Subcutaneous abdominal adipose tissue (tissue), 5 donors: ENCODE measurements at regions not wholly inside any gene's neighbourhood (a gene's known extent, or its start where the extent isn't known, plus 50 kb on each side); places are given as distances from the start of the nearest gene placed in this dataset.
A peak's percentile ranks its signal among the peaks of the same experiment; 100 is the strongest.

Experiments
- H3K27ac ChIP-seq: one replicate; pipeline ENCODE4 v1.7.0; 2013; ENCODE audit warnings: low read depth, mild to moderate bottlenecking, inconsistent platforms, low read length, moderate library complexity
- H3K27me3 ChIP-seq, 5 donors: one replicate each; pipeline ENCODE4 v1.7.0; 2013; ENCODE audit warnings: low read length in 5 of 5, inconsistent platforms in 1 of 5; ENCODE audit not compliant: control insufficient read depth in 5 of 5, insufficient read depth in 4 of 5
- H3K36me3 ChIP-seq, 5 donors: one replicate each; pipeline ENCODE4 v1.7.0; 2013; ENCODE audit warnings: low read length in 5 of 5; ENCODE audit not compliant: control insufficient read depth in 5 of 5, insufficient read depth in 5 of 5
- H3K4me1 ChIP-seq, 5 donors: one replicate each; pipeline ENCODE4 v1.7.0; 2013; ENCODE audit warnings: low read length in 5 of 5, mild to moderate bottlenecking in 3 of 5, moderate library complexity in 1 of 5; ENCODE audit not compliant: control insufficient read depth in 5 of 5, insufficient read depth in 5 of 5
- H3K4me3 ChIP-seq, 5 donors: one replicate each; pipeline ENCODE4 v1.7.0; 2013; ENCODE audit warnings: low read length in 5 of 5, low read depth in 1 of 5
- H3K9ac ChIP-seq, 5 donors: one replicate each; pipeline ENCODE4 v1.7.0; 2013; ENCODE audit warnings: low read length in 5 of 5, mild to moderate bottlenecking in 4 of 5, moderate library complexity in 3 of 5
- H3K9me3 ChIP-seq, 5 donors: one replicate each; pipeline ENCODE4 v1.7.0; 2013; ENCODE audit warnings: low read length in 5 of 5; ENCODE audit not compliant: control insufficient read depth in 5 of 5
- donor health status: healthy.
- donor health status: healthy.
- donor health status: healthy.
- donor health status: healthy.
- donor health status: healthy.

DNA sequence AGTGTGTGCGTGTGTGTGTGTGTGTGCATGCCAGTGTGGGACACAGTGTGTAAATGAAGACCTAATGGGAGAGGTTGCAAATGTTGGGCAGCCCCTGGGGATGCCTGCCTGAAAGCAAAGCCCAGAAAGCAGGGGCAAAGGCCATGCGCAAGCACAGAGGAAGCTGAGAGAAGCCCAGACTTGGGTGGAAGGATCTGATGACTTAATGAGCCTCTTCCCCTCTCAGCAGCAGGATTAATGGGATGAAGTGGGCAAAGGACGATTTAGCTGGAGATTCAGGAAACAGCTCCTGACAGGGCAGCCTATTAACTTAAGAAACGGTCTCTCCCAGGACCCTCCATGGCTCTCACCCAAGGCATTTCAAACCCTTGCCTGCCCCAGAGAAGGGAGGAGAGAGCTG is 107.3 kb downstream of the EFNB1 start:
- Histone ChIP-seq H3K9me3 (no peaks in the 10 kb centered on the region), H3K36me3 (no peaks in the 10 kb centered on the region), H3K4me3 (peak overlapping the region in 1 of 5 donors; percentile 13), H3K27me3 (peaks cover 0 to 11% (median 3%) of the 10 kb centered on the region in 5 donors), H3K9ac (peak overlapping the region in 2 of 5 donors; percentile 16 to 29), H3K4me1 (peaks cover 15 to 77% (median 62%) of the 10 kb centered on the region in 5 donors), H3K27ac (peak overlapping the region; percentile 78)

DNA sequence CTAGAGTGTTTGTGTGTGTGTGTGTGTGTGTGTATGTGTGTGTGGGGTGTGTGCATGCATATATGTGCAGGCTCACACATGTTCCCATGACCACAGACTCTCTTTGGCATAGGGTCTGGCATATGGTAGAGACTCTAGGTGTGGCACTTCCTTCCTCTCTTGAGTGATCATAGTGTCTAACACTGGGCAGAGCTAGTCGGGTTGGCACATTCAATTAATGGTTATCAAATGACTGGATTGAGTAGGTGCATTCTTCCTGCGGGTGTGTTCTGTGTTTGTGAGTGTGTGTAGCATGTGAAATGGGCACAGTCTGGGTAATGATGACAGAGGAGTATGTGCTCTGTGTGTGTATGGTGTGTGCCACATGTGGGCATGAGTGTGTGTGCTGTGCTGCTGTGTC is 106.5 kb downstream of the EFNB1 start:
- H3K4me3 ChIP-seq: no peak overlapping the region
- H3K9me3 ChIP-seq: no peaks in the 10 kb centered on the region
- no peaks in the 10 kb centered on the region for H3K36me3 ChIP-seq
- peak overlapping the region; percentile 78 for H3K27ac ChIP-seq
- H3K27me3 ChIP-seq: peaks cover 0 to 11% (median 3%) of the 10 kb centered on the region in 5 donors
- no peak overlapping the region for H3K9ac ChIP-seq
- peaks cover 17 to 77% (median 63%) of the 10 kb centered on the region in 5 donors for H3K4me1 ChIP-seq

DNA sequence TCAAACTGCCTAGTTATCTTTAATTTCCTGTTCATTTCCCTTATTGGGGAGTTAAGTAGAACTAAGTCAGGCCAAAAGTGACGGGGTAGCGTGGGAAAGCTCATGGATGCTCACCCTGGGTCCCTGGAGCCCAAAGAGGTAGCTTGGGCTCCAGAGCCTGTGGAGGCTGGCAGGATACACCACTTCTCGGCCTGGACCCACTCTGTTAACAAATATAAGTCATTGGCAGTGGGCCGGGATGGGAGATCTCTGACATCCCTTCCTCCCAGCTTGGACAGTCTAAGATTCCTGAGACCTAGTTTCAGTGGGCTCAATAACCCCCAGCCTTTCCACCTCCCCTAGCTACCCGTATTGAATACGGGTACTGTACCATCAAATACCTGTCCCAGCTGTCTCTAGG is 106.1 kb downstream of the EFNB1 start:
- Histone ChIP-seq H3K27me3 (peaks cover 0 to 10% (median 3%) of the 10 kb centered on the region in 5 donors), H3K4me1 (peaks cover 17 to 79% (median 63%) of the 10 kb centered on the region in 5 donors), H3K27ac (peak overlapping the region; percentile 78), H3K36me3 (no peaks in the 10 kb centered on the region), H3K9ac (no peak overlapping the region), H3K9me3 (no peaks in the 10 kb centered on the region), H3K4me3 (no peak overlapping the region)

DNA sequence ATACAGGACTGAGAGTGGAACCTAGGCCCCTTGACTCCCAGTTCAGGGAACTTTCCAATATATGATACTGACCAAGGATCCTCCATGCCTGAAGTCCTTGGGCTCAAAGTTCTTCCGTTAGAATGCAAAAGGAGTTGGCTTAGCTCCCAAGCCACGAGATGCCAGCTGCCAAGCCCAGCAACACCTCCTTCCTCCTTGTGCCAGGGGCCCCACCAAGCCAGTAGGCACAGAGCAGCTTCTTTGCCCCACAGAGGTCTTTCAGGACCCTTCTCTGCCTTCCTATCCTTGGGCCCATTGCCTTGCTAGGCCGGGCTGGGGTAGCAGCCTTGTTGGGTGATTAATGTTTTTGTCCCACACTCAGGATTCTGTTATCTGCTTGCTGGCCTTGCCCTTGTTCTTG is 105.6 kb downstream of the EFNB1 start:
- no peak overlapping the region for H3K9ac ChIP-seq
- peaks cover 17 to 80% (median 66%) of the 10 kb centered on the region in 5 donors for H3K4me1 ChIP-seq
- H3K9me3 ChIP-seq: no peaks in the 10 kb centered on the region
- peaks cover 0 to 9% (median 3%) of the 10 kb centered on the region in 5 donors for H3K27me3 ChIP-seq
- no peaks in the 10 kb centered on the region for H3K36me3 ChIP-seq
- H3K27ac ChIP-seq: peak overlapping the region; percentile 78
- no peak overlapping the region for H3K4me3 ChIP-seq

DNA sequence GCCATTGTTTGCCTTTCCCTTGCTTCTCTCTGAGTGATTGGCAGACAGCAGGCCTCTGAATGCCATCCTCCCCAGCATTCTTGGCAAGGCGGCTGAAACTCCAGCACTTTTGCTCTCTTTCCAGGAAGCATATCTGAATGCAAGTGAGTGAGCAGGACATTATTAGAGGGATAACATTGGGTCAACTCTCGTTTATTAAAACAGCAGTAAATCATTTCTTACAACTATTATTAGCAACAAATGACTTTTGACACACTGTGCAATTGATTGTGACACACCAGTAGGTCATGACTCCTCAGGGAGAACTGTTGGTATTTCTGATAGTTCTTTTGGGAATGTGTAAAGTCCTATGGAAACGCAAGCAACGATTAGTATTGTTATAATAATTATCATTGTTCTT is 103.8 kb downstream of the EFNB1 start:
- peaks cover 17 to 74% (median 57%) of the 10 kb centered on the region in 5 donors for H3K4me1 ChIP-seq
- H3K4me3 ChIP-seq: no peak overlapping the region
- H3K27me3 ChIP-seq: peaks cover 0 to 11% (median 9%) of the 10 kb centered on the region in 5 donors
- H3K9ac ChIP-seq: peak overlapping the region in 2 of 5 donors; percentile 18 to 54
- H3K27ac ChIP-seq: peak overlapping the region; percentile 78
- no peaks in the 10 kb centered on the region for H3K36me3 ChIP-seq
- no peaks in the 10 kb centered on the region for H3K9me3 ChIP-seq

DNA sequence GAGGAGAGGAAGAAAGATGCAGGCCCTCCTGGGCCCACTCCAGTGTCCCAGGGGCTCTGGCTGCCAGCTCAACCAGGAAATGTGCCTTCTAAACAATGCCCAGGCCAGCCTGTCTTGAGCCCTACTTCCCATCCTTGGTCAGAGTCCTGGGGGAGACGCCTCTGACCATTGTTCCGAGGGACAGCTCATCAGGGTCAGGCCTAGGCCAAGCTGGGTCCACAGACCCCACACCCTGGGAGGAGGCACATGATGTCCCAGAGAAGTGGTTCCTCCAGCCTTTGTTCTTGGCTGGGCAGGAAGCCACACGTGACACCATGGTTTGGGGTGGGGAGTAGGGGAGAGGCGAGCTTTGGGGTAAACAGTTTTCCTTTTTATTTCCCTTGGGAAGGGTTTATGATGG is 102.5 kb downstream of the EFNB1 start:
- H3K4me1 ChIP-seq: peaks cover 14 to 67% (median 50%) of the 10 kb centered on the region in 5 donors
- no peak overlapping the region for H3K4me3 ChIP-seq
- H3K9me3 ChIP-seq: no peaks in the 10 kb centered on the region
- no peak overlapping the region for H3K9ac ChIP-seq
- peaks cover 0 to 11% (median 8%) of the 10 kb centered on the region in 5 donors for H3K27me3 ChIP-seq
- peak overlapping the region; percentile 78 for H3K27ac ChIP-seq
- no peaks in the 10 kb centered on the region for H3K36me3 ChIP-seq

DNA sequence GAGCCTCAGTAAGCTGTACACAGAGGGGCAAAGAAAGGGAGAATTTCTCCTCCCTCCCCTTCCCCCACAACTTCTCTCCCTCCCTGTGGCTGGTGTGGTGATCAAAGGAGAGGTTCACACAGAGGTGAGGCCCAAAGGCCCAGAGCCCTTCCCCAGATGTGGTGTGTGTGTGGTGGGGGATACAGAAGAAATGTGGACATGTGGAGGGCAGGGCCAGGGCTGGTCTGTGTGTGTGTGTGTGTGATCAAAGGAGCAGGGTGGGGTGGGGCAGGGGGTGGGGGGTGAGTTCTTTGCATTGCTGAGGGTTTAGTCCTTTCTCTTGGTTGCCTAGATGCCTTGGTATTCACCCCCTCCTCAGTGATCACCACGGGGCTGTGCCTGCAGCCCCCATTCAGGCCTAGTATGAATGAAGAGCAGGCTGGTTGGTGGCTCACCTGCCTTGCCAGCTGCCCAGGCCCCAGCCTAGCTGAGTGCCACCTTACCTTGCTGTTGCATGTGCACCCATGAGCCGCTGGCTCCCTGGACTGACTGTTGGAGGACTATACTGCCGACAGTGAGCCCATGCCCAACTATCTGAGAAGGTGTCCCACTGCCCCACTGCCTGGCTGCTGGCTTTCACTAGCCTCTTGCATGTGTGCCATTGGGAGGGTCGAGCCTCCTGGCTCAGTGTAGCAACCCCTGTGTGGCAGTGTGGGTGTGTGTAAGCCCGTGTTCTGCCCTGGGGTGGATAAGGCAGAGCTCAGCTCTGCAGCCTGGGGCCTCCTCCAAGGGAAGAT is 101.9 kb downstream of the EFNB1 start:
- Histone ChIP-seq H3K36me3 (no peaks in the 10 kb centered on the region), H3K27me3 (peaks cover 0 to 11% (median 4%) of the 10 kb centered on the region in 5 donors), H3K4me3 (no peak overlapping the region), H3K4me1 (peaks cover 13 to 64% (median 43%) of the 10 kb centered on the region in 5 donors), H3K9ac (no peak overlapping the region), H3K9me3 (no peaks in the 10 kb centered on the region), H3K27ac (no peak overlapping the region)

DNA sequence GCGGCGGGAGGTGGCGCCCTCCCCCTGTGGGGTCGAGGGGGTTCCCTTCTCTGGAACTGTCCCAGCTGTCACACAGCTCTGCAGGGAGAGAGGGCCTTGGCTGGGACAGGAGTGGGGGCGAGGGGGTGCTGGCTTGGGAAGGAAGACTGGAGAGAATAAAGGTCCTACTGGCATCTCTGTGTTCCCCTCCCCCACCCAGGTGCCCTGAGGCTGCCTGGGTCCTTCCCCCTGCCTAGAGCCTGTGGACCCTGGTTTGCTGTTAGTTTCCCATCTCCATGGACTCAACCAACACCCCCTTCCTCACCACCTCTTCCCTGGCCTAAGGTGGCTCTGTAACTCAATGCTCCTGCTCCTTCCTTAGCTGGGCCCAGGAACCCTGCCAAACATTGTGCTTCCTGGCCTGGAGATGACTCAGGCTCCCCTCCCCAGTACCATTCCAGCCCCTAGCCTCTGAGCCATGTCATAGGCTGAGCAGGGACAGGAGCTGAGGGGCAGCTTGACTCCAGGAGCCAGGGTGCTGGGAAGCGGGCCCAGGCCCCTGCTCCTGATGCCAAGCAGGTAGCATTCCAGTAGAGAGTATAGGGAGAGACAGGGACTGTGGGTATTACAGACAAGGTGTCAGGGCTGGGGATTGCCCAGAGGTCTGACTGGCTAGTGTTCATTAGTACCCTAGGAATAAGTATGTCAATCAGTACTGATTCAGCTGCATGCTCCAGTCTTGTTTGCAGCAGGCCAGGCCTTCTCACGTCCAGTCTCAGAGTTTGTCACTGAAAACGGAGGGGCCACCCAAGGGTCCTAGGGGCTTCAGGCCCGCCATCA is 100.7 kb downstream of the EFNB1 start:
- peaks cover 8 to 54% (median 32%) of the 10 kb centered on the region in 5 donors for H3K4me1 ChIP-seq
- H3K27me3 ChIP-seq: peaks cover 0 to 11% (median 4%) of the 10 kb centered on the region in 5 donors
- H3K9me3 ChIP-seq: no peaks in the 10 kb centered on the region
- H3K4me3 ChIP-seq: no peak overlapping the region
- no peaks in the 10 kb centered on the region for H3K36me3 ChIP-seq
- H3K27ac ChIP-seq: peak overlapping the region; percentile 54
- H3K9ac ChIP-seq: no peak overlapping the region

DNA sequence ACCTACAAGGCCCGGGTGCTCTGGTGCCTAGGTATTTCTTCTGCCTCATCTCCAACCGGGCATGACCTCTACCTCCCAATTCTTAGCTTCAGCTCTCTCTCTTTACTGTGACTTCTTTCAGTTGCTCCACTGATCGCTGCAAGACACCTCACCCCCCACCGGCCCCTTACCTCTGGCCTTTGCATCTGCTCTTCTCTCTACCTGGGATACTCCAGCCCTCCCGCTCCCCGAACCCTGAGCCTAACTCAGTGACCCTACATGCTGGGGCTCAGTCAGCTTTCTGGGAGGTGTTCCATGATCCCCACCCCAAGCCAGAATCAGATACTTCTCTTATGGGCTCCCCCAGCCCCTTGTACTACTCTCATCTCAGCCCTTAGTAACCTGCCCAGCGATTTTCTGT is 99.6 kb downstream of the EFNB1 start:
- no peaks in the 10 kb centered on the region for H3K36me3 ChIP-seq
- H3K27ac ChIP-seq: no peak overlapping the region
- no peaks in the 10 kb centered on the region for H3K9me3 ChIP-seq
- peaks cover 0 to 11% (median 4%) of the 10 kb centered on the region in 5 donors for H3K27me3 ChIP-seq
- no peak overlapping the region for H3K9ac ChIP-seq
- H3K4me1 ChIP-seq: peaks cover 8 to 46% (median 26%) of the 10 kb centered on the region in 5 donors
- no peak overlapping the region for H3K4me3 ChIP-seq

DNA sequence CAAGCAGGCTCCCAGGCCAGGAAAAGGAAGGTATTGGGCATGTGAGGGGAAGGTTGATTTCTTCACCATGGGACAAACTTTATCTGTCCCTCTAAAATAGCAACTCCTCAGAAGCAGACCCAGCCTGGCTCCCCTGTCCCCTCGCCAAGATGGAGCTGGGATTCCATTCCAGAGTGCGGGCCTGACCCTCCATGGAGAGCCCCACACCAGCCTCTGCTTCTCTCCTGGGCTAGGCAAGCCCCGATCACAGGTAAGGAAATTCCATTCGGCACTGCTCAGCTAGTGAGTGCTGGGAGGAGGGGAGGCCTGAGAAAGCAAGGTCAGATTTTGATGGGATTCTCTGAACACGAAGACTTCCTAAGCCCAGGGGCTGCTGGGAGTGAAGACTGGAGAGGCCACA is 98.4 kb downstream of the EFNB1 start:
- Histone ChIP-seq H3K36me3 (no peaks in the 10 kb centered on the region), H3K9ac (no peak overlapping the region), H3K9me3 (no peaks in the 10 kb centered on the region), H3K4me3 (no peak overlapping the region), H3K4me1 (peaks cover 8 to 38% (median 22%) of the 10 kb centered on the region in 5 donors), H3K27ac (no peak overlapping the region), H3K27me3 (peaks cover 0 to 11% (median 5%) of the 10 kb centered on the region in 5 donors)
